GM23338 (cell line): ENCODE measurements at regions not wholly inside any gene's neighbourhood (a gene's known extent, or its start where the extent isn't known, plus 50 kb on each side); places are given as distances from the start of the nearest gene placed in this dataset.

ENCODE experiments used
- CREB1 ChIP-seq: fragments of 250-450 bp; sonication (Bioruptor Pico); IDR thresholded peaks from 2 replicates; pipeline ENCODE4 v1.5.0; 2020; ENCODE audit warnings: low read depth, mild to moderate bottlenecking, moderate library complexity
- CTCF ChIP-seq, 2 experiments: fragments of 200-600 bp in 1 of 2; sonication (generic) in 1 of 2; conservative IDR thresholded peaks; 2 replicates each; pipeline versions ENCODE4 v1.5.1 to v1.6.1; 2016 to 2017; ENCODE audit warnings: antibody characterized with exemption in 2 of 2, low read depth in 2 of 2, mild to moderate bottlenecking in 2 of 2, moderate library complexity in 1 of 2
- EZH2 ChIP-seq: fragments of 200-600 bp; sonication (generic); IDR thresholded peaks from one replicate; pipeline ENCODE4 v1.8.0; 2017; ENCODE audit warnings: antibody characterized with exemption, mild to moderate bottlenecking, low read depth; ENCODE audit not compliant: unreplicated experiment
- EZH2phosphoT487 ChIP-seq: fragments of 200-600 bp; sonication (generic); IDR thresholded peaks from one replicate; pipeline ENCODE4 v1.8.1; 2018; ENCODE audit warnings: antibody characterized with exemption; ENCODE audit not compliant: unreplicated experiment
- JUNB ChIP-seq: IDR thresholded peaks from one replicate; pipeline ENCODE4 v1.6.1; 2016; ENCODE audit warnings: antibody characterized with exemption; ENCODE audit not compliant: unreplicated experiment
- NANOG ChIP-seq: IDR thresholded peaks from 2 replicates; pipeline ENCODE4 v1.6.1; 2016; ENCODE audit warnings: antibody characterized with exemption, borderline replicate concordance
- REST ChIP-seq: IDR thresholded peaks from one replicate; pipeline ENCODE4 v1.6.1; 2018; ENCODE audit warnings: antibody characterized with exemption; ENCODE audit not compliant: unreplicated experiment
- ZNF331 ChIP-seq: fragments of 250-450 bp; sonication (Bioruptor Pico); IDR thresholded peaks from 2 replicates; pipeline ENCODE4 v1.5.0; 2020; ENCODE audit warnings: low read depth, mild to moderate bottlenecking, moderate library complexity

- TF ChIP-seq CTCF (conservative IDR thresholded peaks at IDR 0.05; ENCODE audit: low read depth in 2 of 2) (no peak), EZH2 (no peak), NANOG (no peak), REST (no peak), CREB1 (CRISPR knock-in tag) (no peak), ZNF331 (CRISPR knock-in tag) (no peak), EZH2phosphoT487 (no peak), JUNB (no peak)
These were observed 84.9 kb upstream of the PCBD1 start for GRCh38 chr10:70973275-70973674.
